ENCODE measurements at regions not wholly inside any gene's neighbourhood (a gene's known extent, or its start where the extent isn't known, plus 50 kb on each side); places are given as distances from the start of the nearest gene placed in this dataset.
"Not testable (repeated sequence)": the region's sequence is repeated elsewhere in the genome, so short reads cannot be mapped to it uniquely, and the experiment has no call there.

DNA sequence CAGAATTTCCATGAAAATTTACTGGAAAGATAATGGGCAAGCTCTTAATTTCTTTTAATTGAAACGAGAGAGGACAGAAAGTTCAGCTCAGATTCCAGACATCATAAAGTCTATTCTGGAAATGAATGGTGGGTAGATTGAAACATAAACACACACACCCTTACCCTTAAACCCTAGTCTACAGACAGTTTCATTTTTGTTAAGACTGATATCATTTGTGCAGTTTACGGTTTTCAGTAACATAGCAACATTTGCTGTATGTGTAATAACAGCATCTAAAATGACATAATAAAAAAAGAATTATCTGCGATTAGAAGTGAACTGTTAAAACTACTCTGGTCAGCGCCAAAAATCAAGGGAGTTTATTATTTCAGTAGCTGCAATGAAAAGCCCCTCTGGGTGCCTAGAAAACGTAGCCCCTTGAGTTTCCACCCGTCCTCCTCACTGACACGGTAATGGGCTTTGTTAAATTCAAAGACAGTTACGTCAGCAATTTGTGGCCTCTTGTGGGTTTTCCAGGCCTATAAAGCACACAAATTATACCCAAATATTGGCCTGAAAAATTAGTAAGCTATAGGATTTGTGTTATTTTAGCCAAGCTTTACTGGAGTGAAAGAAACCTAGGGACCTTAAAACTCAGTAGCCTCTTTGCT is 520.6 kb upstream of the SOX9 start:
- DNase-seq (ENCODE audit: low read depth) = no peak

GRCh38 chr17:71601894-71602504 is 518.8 kb upstream of the SOX9 start:
- DNase-seq (ENCODE audit: low read depth) = no peak

DNA sequence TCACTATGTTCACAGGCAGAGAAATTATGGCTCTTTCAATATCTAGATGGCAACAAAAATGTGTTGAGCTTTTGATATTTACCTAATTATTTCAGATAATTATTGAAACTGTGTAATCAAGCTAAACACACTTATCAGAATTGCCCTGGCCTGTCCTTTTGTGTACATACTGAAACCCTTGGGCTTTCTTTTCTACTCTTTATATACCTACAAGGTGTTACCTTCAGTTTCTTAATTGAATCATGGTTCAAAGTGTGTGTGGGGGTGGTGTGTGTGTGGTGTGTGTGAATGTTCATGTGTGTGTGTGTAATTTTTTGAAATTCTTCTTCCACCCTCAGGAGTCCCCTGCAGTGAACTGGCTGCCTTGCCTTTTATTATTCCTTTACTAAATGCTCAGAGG is 506.8 kb upstream of the SOX9 start:
- no peak for DNase-seq (ENCODE audit: low read depth)

- DNase-seq (ENCODE audit: low read depth) = no peak
Measured at GRCh38 chr17:71615820-71616219, 505.0 kb upstream of the SOX9 start.

DNA sequence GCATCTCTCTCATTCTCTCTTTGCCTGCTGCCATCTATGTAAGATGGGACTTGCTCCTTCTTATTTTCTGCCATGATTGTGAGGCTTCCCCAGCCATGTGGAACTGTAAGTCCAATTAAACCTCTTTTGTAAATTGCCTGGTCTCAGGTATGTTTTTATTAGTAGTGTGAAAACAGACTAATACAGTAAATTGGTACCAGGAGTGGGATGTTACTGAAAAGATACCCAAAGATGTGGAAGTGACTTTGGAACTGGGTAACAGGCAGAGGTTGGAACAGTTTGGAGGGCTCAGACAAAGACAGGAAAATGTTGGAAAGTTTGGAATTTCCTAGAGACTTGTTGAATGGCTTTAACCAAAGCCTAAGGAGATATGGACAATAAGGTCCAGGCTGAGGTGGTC is 503.1 kb upstream of the SOX9 start:
- DNase-seq (ENCODE audit: low read depth) = not testable (repeated sequence)

GRCh38 chr17:71625330-71625729 is 495.5 kb upstream of the SOX9 start:
- DNase-seq (ENCODE audit: low read depth) = no peak

GRCh38 chr17:71628306-71628705 is 492.5 kb upstream of the SOX9 start:
- no peak for DNase-seq (ENCODE audit: low read depth)

- DNase-seq (ENCODE audit: low read depth) = peak; percentile 65
Measured at GRCh38 chr17:71631483-71631882, 489.3 kb upstream of the SOX9 start.

GRCh38 chr17:71632328-71632727 is 488.5 kb upstream of the SOX9 start:
- peak; percentile 40 for DNase-seq (ENCODE audit: low read depth)

DNA sequence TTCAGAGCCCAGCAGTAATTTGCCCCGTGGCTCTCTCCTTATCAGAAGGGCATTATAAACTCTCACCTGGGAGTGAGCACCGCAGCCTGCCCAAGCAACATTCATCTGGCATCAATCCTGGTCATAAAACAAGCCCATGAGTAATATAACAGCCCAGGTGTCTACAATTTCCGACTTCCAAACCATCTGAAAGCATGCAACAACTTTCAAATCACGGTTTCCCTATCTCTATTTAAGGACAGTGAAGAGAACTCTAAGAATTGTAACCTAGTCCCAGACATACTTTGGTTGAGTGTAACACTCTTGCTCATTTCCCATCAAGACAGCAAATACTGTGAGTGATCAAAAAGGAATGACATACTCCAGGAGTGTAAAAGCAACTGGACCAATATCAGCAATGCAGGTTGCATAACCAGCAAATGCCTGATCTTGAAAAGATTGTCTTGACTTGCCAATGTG is 487.4 kb upstream of the SOX9 start:
- DNase-seq (ENCODE audit: low read depth) = peak; percentile 93

DNA sequence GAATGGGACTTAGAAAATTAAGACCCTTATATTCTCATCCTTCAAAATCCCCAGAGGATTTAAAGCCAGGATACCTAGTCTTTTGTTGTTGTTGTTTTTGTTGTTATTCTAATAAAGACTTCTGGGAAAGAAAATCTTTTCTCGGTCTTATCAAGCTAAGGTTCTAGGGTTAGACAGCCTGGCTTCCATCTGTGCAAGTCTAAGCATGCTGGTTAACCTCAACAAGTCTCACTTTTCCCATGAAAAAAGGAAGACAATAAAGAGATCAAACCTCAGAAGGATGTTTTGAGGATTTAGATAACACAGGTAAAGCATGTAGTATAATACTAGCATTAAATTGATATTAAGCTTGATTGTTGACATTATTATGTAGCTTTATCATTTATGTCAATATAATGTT is 486.4 kb upstream of the SOX9 start:
- no peak for DNase-seq (ENCODE audit: low read depth)

DNA sequence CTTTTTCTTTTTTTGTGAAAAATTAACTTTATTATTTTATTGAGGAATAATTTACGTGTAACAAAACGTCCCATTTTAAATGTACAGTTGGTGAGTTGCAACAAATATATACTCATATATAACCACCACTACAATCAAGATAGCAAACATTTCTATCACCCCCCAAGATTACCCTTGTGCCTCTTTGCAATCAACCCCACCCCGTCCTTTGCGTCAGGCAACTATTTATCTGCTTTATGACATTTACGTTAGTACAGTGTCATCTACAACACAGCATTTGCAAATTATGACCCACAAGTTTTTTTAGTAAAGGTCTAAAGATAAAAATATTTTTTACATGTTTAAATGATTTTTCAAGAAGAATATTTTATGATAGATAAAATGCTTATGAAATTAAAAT is 485.6 kb upstream of the SOX9 start:
- no peak for DNase-seq (ENCODE audit: low read depth)

GRCh38 chr17:71636644-71637043 is 484.2 kb upstream of the SOX9 start:
- no peak for DNase-seq (ENCODE audit: low read depth)

GRCh38 chr17:71638668-71639067 is 482.2 kb upstream of the SOX9 start:
- no peak for DNase-seq (ENCODE audit: low read depth)

DNA sequence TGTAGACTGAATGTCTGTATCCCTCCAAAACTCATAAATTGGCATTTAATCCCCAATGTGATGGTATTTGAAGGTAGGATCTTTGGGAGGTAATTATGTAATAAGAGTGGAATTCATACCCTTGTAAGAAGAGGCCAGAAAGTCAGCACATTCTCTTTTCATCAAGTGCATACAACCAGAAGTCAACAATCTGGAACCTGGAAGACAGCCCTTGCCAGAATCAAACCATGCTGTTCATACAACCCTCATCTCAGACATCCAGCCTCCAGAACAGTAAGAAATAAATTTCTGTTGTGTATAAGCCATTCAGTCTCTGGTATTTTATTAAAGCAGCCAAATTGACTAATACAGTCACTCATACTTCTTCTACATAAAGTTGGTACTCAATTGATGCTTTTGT is 481.0 kb upstream of the SOX9 start:
- no peak for DNase-seq (ENCODE audit: low read depth)

GRCh38 chr17:71646890-71647289 is 473.9 kb upstream of the SOX9 start:
- DNase-seq (ENCODE audit: low read depth) = peak; percentile 21

DNA sequence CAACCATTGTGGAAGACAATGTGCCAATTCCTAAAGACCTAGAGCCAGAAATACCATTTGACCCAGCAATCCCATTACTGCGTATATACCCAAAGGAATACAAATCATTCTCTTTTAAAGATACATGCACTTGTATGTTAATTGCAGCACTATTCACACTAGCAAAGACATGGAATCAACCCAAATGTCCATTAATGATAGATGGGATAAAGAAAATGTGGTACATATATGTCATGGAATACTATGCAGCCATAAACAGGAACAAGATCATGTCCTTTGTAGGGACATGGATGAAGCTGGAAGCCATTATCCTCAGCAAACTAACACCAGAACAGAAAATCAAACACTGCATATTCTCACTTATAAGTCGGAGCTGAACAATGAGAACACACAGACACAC is 472.5 kb upstream of the SOX9 start:
- DNase-seq (ENCODE audit: low read depth) = not testable (repeated sequence)

DNA sequence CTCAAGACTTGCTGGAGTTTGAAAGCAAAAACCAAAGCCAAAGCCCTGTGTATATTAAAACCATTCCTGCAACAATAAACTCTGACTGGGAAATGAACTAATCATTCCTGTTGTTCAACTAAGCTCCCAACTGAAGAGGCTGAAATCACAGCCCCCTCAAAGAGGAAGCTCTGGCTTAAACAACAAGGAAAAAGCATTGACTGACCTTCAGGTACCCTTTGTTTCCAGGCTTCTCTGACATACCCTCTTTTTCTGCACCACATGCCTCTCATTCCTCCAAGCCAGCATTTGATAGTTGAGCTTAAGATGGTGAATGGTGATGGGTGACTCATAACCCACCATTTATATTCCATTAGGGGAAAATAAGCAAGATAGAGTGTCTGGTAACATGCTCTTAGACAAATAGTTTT is 470.9 kb upstream of the SOX9 start:
- DNase-seq (ENCODE audit: low read depth) = no peak

GRCh38 chr17:71655542-71655941 is 465.3 kb upstream of the SOX9 start:
- DNase-seq (ENCODE audit: low read depth) = no peak

- DNase-seq (ENCODE audit: low read depth) = no peak
Measured at GRCh38 chr17:71656964-71657858, 463.6 kb upstream of the SOX9 start.

DNA sequence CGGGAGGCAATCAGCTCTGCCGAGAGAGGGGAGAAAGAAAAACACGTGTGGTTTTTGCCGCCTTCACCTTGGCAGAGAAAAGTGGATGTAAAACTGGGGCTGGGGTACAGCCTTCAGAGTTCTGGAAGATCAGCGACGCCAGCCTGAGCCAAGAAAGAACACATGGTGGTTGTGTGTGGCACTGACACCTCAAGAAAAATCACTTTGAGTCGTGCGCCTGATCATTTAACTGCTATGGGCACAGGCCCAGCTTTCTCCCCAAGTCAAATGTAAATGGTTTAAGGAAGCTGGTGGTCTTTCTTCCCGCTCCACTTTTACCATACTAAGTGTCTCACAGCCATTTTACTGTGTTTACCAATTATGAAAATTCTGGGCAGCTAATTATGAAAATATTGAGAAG is 461.8 kb upstream of the SOX9 start:
- DNase-seq (ENCODE audit: low read depth) = no peak

DNA sequence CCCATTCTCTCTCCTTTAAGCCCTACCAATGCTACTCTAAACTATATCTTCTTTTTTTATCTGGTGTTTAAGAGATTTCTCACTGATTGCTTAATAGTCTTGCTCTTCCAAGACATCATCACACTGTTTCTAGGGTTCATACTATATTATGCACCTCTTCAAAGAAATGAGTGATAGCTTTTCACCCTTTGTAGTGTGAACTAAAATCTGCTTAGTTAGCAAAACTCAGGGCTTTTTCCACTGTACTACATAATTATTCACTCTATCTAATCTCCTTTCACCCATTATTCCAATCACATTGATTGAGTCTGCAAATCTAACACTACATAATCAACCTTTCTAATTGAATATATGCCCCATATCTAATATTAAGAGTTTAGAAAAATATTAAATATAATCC is 456.0 kb upstream of the SOX9 start:
- DNase-seq (ENCODE audit: low read depth) = no peak

All from HT1080 (cell line).